ENCODE measurements at regions not wholly inside any gene's neighbourhood (a gene's known extent, or its start where the extent isn't known, plus 50 kb on each side); places are given as distances from the start of the nearest gene placed in this dataset.
"Not testable (repeated sequence)": the region's sequence is repeated elsewhere in the genome, so short reads cannot be mapped to it uniquely, and the experiment has no call there.

GRCh38 chr21:38619480-38619879, 121.2 kb upstream of the ERG start:
- DNase-seq, result no peak

GRCh38 chr21:38619992-38620479, 121.8 kb upstream of the ERG start:
- DNase-seq, result no peak

DNA sequence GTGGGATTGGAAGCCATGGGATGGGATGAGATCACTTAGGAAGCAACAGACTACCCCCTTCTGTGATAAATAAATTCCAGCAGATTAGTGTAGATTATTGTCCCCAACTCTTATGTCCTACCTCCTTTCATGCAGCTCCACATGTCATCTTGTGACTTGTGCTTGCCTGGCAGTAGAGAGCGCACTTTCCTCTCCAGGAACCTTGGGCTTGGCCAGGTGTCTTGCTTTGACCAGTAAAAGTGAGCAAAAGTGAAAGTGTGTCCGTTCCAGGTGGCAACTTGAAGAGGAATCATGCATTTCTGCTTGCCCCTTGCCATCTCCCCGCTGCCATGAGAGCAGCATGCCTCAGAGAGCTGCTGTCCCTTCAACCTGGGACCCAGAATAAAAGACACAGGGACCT, 122.9 kb upstream of the ERG start:
- no peak for DNase-seq

DNA sequence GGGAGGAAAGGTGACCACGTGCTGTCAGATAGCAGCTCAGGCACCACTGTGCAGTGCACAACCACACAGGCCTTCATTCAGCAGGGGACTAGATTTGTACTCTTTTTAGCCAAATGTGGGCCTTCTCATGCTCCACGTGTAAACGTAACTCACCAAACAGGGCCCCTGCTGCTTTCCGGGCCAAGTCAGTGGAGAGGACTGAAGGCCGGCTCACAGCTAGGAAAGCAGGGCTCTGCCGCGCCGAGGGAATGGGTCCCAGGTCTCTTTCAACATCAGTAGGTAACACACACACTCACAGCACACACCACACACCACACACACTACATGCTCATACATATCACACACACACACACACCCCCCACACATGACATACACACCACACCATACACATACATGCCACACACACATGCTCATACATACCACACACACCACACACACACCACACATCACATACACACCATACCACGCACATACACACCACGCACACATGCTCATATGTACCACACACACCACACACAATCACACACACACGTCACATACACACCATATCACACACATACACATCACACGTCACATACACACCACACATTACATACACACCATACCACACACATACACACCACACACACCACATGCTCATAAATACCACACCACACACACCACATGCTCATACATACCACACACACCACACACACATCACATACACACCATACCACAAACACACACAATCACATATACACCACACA, 124.0 kb upstream of the ERG start:
- DNase-seq, result no peak

GRCh38 chr21:38622827-38623209, 124.5 kb upstream of the ERG start:
- no peak for DNase-seq

DNA sequence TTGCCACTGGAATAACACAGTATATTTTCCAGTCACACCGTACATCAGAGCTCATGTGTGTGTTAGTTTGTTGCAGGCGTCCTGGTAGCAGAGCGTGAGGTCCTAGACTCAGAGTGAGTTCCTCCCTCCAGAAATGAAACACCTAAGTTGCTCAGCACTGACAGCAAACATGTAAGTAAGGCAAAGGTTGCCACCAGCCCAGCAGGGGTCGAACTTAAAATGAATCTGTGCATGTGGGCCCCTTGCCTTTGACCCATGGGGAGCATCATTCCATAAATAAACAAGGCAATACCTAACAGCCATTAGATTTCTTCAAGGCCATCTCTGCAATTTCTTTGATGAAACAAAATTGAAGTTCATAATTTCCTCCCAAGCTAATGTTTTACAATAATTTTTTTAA, 125.3 kb upstream of the ERG start:
- DNase-seq, result no peak

DNA sequence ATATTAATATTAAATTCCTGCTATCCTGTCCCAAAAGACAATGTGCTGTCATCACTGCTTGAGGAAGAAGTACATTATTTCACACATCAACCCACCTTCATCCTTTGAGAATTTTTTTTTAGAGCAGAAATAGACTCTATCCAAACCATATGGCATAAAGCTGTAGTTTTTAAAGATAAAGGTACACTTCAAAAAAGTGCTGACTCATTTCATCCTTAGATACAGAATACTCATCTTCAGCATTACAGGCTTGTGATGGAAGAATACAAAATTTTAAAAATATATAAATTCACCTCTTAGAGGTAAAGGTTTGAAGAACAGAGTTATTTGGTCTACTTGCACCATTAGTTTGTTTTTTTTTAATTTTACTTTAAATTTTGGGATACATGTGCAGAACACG, 126.7 kb upstream of the ERG start:
- no peak for DNase-seq

- no peak for DNase-seq
These were observed 128.0 kb upstream of the ERG start for GRCh38 chr21:38626306-38626705.

DNA sequence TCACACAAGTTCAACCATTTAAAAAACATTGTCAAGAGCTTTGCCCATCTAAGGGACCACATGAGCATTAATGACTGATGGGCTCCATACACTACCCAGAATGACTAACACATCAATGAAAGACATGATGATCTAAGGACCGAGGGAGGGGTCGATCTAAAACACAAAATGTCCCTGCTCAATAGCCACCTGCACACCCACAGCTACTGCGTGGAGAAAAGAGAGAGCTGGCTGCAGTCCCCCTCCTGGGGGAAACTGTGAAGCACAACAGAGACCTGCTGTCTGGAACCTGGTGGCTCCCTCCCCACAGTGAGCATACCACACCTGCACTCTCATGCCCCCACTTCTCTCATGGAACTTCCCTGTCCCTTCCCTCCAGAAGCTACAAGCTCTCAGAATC, 130.1 kb upstream of the ERG start:
- no peak for DNase-seq

DNA sequence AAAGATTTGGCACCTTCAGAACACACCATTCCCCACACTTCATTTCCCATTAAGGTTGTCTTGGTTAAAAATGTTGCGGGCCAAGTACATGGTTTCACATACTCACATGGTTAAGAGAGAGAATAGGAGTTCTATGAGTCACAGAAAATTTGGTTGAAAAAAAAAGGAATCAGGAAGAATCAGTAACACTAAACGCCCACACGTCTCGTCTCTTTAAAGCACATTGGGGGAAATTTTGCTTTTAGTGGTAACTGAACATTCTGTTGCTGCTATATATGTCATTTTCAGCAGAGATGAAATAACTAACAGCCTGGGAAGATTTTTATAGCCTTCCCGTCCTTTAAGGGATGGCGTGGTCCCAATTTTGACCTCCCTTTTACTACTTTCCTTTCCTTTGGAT, 132.9 kb upstream of the ERG start:
- DNase-seq, result no peak

GRCh38 chr21:38631676-38632075, 133.4 kb upstream of the ERG start:
- DNase-seq, result no peak

DNA sequence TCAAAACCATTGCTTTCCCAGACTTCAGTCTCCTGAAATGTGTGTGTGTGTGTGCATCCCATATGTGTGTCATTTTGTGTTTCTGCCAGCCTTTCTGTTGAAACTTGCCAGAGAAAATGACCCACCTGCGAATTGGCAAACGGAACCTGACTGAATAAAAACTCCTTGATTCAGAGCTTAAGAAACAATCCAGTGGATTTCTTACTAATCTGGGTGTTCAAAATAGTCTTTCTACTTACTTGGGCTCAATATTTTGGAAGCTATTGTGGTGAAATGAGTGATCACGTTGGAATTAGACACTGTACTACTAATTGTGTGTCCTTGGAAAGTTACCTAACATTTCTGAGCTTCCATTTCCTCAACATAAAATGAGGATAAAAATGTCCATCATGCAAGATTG, 138.9 kb upstream of the ERG start:
- DNase-seq, result no peak

- no peak for DNase-seq
These were observed 141.5 kb upstream of the ERG start for GRCh38 chr21:38639571-38640354.

GRCh38 chr21:38640355-38640742, 142.1 kb upstream of the ERG start:
- not testable (repeated sequence) for DNase-seq

GRCh38 chr21:38643404-38644023, 145.2 kb upstream of the ERG start:
- no peak for DNase-seq

GRCh38 chr21:38645282-38645681, 147.0 kb upstream of the ERG start:
- DNase-seq, result no peak

GRCh38 chr21:38646213-38646837, 148.0 kb upstream of the ERG start:
- DNase-seq, result no peak

GRCh38 chr21:38649120-38649519, 150.8 kb upstream of the ERG start:
- no peak for DNase-seq

GRCh38 chr21:38651570-38651969, 153.3 kb upstream of the ERG start:
- no peak for DNase-seq

DNA sequence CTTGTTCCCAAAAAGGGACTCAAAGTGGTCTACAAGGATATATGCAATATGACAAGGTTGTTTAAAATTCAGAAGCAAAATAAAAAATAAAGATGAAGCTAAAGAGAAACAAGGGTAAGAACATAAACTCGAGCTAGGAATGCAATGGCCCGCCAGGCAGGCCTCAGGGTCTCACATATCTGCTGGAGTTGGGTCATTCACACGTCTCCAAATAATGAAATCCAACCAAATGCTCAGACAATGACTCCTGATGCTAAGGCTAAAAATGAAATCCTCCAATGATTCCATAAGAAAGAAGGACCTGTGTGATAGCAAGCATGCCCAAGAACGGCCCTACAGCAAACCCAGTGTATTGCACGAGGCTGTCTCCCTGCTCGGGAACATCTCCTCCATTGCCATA, 153.3 kb upstream of the ETS2 start:
- DNase-seq, result no peak

DNA sequence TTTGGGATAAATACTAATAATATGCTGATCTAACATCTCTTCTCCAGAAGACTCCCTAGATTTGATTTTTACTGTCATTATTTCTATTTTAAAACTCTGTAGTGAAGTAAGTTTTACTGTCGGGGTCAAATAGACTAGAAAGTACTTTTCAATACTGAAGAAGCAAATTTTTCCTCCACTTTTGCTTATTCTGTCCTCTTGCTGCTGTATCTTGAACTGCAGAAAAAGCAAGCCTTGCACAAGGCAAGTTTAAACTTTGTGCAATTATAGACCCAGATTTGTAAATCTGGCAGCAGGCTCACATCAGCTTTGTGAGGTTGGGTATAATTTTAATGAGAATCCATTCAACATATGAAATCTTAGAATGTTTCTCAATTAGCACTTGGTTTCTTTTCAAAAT, 151.1 kb upstream of the ETS2 start:
- DNase-seq, result no peak

DNA sequence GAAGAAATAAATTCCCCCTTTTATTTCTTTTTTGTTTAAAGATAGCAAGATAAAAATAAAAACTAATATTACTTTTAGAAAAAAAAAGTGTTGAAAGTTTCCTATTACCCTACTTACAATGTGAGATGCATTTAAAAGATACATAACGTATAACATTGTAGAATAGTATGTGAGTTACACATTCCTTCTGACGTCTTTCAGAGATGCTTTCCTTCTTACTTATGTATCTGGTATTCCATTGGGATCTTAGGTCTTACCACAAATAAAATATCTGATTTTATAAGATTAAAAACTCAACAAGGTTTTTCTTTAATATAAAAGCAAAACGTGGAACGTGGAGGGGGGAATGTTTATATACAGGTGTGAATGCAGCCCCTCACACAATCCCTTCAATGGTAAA, 147.2 kb upstream of the ETS2 start:
- DNase-seq, result no peak

GRCh38 chr21:38659936-38660332, 145.8 kb upstream of the ETS2 start:
- no peak for DNase-seq

All from NCI-H1092 (cell line).